ENCODE measurements at regions not wholly inside any gene's neighbourhood (a gene's known extent, or its start where the extent isn't known, plus 50 kb on each side); places are given as distances from the start of the nearest gene placed in this dataset.

DNA sequence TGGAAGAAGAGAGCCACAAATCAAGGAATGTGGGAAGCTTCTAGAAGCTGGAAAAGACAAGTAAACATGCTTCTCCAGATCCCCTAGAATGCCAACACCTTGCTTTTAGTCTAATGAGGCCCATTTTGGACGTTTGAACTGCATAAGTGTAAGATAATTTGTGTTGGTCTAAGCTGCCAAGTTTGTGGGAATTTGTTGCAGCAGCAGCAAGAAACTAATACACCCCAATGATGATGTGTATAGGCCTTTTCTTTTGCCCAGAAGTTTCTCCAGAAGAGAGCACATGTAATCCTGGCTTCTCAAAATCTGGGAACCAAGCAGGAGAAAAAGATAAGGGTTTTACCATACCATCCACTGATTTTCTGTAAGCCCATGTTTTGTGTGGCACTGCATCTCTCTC is 96.1 kb upstream of the DPT start:
- TF ChIP-seq, protein P1, sequence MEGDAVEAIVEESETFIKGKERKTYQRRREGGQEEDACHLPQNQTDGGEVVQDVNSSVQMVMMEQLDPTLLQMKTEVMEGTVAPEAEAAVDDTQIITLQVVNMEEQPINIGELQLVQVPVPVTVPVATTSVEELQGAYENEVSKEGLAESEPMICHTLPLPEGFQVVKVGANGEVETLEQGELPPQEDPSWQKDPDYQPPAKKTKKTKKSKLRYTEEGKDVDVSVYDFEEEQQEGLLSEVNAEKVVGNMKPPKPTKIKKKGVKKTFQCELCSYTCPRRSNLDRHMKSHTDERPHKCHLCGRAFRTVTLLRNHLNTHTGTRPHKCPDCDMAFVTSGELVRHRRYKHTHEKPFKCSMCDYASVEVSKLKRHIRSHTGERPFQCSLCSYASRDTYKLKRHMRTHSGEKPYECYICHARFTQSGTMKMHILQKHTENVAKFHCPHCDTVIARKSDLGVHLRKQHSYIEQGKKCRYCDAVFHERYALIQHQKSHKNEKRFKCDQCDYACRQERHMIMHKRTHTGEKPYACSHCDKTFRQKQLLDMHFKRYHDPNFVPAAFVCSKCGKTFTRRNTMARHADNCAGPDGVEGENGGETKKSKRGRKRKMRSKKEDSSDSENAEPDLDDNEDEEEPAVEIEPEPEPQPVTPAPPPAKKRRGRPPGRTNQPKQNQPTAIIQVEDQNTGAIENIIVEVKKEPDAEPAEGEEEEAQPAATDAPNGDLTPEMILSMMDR (IDR thresholded peaks at IDR 0.05; ENCODE audit: low read length, missing control alignments) = no peak
- H3K4me3 ChIP-seq (replicated peaks; ENCODE audit: low read depth, low read length) = no peak overlapping the region
- no peak for DNase-seq (ENCODE audit: low read depth)

DNA sequence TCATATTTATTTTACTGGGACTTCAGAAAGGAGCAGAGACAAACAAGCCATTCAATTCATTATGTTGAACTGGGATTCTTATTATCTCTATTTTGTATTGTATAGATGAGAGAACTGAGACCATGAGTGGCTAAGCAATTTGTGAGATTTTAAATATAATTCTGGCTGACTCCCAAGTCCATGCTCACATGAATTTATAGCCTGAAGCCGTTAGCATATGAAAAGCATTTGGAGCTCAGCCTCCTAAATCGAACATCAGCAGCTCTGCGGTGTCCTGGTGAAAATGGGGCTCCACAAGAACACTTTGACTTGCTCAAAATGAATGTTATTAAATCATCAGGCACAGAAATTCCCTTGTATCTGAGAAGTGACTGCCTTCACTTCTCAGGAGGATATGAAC is 96.8 kb upstream of the DPT start:
- TF ChIP-seq, protein P1 (IDR thresholded peaks at IDR 0.05; ENCODE audit: low read length, missing control alignments) = no peak
- no peak overlapping the region for H3K4me3 ChIP-seq (replicated peaks; ENCODE audit: low read depth, low read length)
- no peak for DNase-seq (ENCODE audit: low read depth)

DNA sequence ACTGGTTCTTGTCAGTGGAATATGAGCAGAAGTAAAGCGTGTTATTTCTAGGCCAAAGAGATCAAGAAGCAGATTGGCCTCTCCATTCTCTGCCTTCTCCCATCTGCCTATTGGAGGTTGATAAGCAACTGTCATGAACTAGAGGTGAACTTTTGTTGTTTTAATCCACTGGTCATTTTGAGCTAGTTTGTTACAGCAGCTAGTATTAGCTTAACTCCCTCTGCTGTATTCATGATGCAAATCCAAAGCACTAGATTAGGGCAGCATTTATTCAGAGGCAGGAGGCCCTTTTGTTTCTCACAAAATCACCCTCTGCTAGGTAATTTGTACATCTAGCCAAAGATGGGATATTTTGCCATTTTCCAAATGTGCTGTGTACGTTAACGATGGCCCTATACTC is 97.3 kb upstream of the DPT start:
- no peak overlapping the region for H3K4me3 ChIP-seq (replicated peaks; ENCODE audit: low read depth, low read length)
- DNase-seq (ENCODE audit: low read depth) = no peak
- TF ChIP-seq, protein P1 (IDR thresholded peaks at IDR 0.05; ENCODE audit: low read length, missing control alignments) = no peak

DNA sequence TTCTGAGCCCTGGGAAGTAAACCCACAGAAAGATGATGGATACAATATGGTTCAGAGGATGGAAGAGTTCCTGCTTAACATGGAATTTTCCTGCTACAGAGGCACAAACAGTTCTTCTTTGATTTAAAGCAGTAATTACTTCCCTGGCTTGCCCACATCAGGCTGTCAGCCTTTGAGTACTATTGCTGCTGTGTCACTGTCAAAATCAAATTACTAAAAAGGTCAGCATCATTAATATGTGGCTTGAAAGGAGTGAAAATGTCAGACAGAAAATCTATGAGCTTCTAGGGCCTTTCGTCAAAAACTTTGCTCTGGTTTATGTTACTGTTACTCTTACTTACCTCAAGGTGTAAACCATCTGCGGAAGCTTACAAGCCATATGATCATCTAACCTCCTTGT is 98.6 kb upstream of the DPT start:
- TF ChIP-seq, protein P1 (IDR thresholded peaks at IDR 0.05; ENCODE audit: low read length, missing control alignments) = no peak
- no peak for DNase-seq (ENCODE audit: low read depth)
- no peak overlapping the region for H3K4me3 ChIP-seq (replicated peaks; ENCODE audit: low read depth, low read length)

DNA sequence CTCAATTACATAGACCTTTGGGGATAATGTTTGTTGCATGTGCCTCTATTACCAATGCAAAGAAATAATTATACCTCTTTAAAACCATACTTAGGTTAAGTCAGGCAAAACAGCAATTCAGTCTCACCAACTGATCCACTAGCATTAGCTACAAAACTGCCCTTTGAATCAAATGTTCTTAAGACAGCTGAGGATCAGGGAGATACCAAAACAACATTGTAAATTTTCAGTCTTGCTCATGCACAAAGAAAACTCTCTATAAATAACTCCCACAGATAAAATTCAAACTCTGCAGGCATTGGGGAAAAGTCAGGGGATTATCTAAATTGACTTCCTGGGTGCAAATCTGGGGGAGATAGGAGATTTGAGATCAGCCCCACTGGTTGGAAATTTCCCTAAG is 100.9 kb upstream of the DPT start:
- no peak overlapping the region for H3K4me3 ChIP-seq (replicated peaks; ENCODE audit: low read depth, low read length)

DNA sequence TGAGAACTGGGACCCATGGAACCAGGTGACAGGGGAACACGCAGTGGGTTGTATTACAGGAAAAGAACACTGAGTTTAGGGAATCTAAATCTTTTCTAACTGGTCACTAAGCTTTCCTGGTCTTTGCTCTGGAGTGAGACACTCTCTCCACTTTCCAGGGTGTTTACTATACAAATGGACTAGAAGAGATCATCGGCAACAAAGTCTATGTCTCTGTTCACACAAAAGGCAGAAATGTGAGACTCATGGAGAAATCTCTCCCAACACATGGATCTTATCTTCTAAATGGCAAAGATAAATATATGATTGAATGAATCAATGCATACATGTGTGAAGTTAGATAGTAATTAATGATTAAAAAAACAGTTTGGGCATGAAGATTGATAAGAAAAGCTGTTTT is 101.6 kb upstream of the DPT start:
- TF ChIP-seq, protein P1 (IDR thresholded peaks at IDR 0.05; ENCODE audit: low read length, missing control alignments) = no peak
- no peak overlapping the region for H3K4me3 ChIP-seq (replicated peaks; ENCODE audit: low read depth, low read length)

More for the DNA sequence above, 100.9 kb upstream of the DPT start:
- TF ChIP-seq, protein P1 (IDR thresholded peaks at IDR 0.05; ENCODE audit: low read length, missing control alignments) = no peak
- DNase-seq (ENCODE audit: low read depth) = no peak

DNA sequence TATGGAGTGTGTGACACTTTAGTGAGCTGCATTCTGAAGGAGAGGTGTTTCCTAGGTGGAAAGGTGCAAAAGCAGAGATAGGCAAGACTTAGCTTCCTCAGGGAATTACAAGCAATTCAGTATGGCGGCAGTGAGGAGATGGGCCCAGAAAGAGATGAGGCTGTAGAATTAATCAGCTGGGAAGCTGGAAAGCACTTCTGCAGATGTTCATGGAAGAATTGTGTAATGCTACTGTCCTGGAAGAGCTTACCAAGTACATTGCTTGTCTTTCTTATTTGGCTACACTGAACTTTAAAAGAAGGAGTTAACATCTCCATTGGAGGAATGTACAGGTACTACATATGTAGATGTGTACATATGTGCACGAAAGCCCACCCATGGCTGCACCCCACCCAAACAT is 103.7 kb upstream of the DPT start:
- TF ChIP-seq, protein P1 (IDR thresholded peaks at IDR 0.05; ENCODE audit: low read length, missing control alignments) = no peak
- H3K4me3 ChIP-seq (replicated peaks; ENCODE audit: low read depth, low read length) = no peak overlapping the region
- no peak for DNase-seq (ENCODE audit: low read depth)

More for the DNA sequence above, 101.6 kb upstream of the DPT start:
- DNase-seq (ENCODE audit: low read depth) = no peak

All from fibroblast of pulmonary artery (primary cell).